RWPE2 (cell line): ENCODE measurements at regions not wholly inside any gene's neighbourhood (a gene's known extent, or its start where the extent isn't known, plus 50 kb on each side); places are given as distances from the start of the nearest gene placed in this dataset.

Experiments used
- ATAC-seq: fragments of 200-7000 bp; cut with Tn5 transposase; 3 replicates; pipeline ENCODE4 v1.9.1; 2021; ENCODE audit warnings: low read depth
- DNase-seq: peaks from one replicate; pipeline ENCODE4 v3.0.0-alpha.2; 2020; ENCODE audit warnings: low spot score
- H3K27ac ChIP-seq: fragments of 450-650 bp; 2 replicates; pipeline ENCODE4 v1.5.1; 2017; ENCODE audit warnings: mild to moderate bottlenecking; ENCODE audit not compliant: poor library complexity, severe bottlenecking
- H3K27me3 ChIP-seq: fragments of 250-450 bp; sonication (Bioruptor Pico); 2 replicates; pipeline ENCODE4 v1.5.1; 2021; ENCODE audit warnings: mild to moderate bottlenecking, moderate library complexity; ENCODE audit not compliant: insufficient read depth, poor library complexity, severe bottlenecking
- H3K36me3 ChIP-seq: fragments of 250-450 bp; sonication (Bioruptor Pico); 2 replicates; pipeline ENCODE4 v1.5.1; 2020; ENCODE audit warnings: low read depth, mild to moderate bottlenecking, moderate library complexity
- H3K4me1 ChIP-seq: fragments of 250-450 bp; sonication (Bioruptor Pico); 2 replicates; pipeline ENCODE4 v1.5.1; 2021; ENCODE audit warnings: mild to moderate bottlenecking, moderate library complexity; ENCODE audit not compliant: insufficient read depth, poor library complexity, severe bottlenecking
- H3K4me3 ChIP-seq: fragments of 250-450 bp; sonication (Bioruptor Pico); 2 replicates; pipeline ENCODE4 v1.5.1; 2021; ENCODE audit warnings: mild to moderate bottlenecking, moderate library complexity; ENCODE audit not compliant: severe bottlenecking
- H3K9me3 ChIP-seq: fragments of 250-450 bp; sonication (Bioruptor Pico); 2 replicates; pipeline ENCODE4 v1.5.1; 2021; ENCODE audit warnings: mild to moderate bottlenecking, moderate library complexity; ENCODE audit not compliant: severe bottlenecking
- TF ChIP-seq, protein P1 (sequence below): fragments of 450-650 bp; IDR thresholded peaks from one replicate; pipeline ENCODE4 v1.5.1; 2017; ENCODE audit warnings: mild to moderate bottlenecking, moderate library complexity; ENCODE audit not compliant: poor library complexity, severe bottlenecking

DNA sequence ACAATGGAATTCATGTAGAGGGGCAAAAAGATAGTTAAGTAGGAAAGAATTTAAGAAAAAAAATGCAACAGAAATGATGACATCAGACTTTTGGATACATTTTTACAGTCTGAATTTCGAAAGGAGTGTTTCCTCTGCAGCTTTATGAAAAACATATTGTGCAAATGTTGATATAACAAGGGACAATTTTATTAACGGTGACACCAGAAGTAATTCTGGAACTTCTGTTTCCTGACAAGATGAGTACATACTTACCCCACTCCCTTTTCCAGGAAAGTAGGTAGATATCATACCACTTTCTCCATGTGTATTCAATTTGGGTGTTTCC, 369.6 kb downstream of the FBXO15 start:
- H3K27me3 ChIP-seq = no peaks in the 10 kb centered on the region
- H3K27ac ChIP-seq = peak overlapping the region; percentile 44
- no peaks in the 10 kb centered on the region for H3K36me3 ChIP-seq
- H3K4me1 ChIP-seq = peaks cover 8% of the 10 kb centered on the region
- no peak for ATAC-seq
- no peak for DNase-seq
- no peak overlapping the region for H3K4me3 ChIP-seq
- TF ChIP-seq, protein P1, sequence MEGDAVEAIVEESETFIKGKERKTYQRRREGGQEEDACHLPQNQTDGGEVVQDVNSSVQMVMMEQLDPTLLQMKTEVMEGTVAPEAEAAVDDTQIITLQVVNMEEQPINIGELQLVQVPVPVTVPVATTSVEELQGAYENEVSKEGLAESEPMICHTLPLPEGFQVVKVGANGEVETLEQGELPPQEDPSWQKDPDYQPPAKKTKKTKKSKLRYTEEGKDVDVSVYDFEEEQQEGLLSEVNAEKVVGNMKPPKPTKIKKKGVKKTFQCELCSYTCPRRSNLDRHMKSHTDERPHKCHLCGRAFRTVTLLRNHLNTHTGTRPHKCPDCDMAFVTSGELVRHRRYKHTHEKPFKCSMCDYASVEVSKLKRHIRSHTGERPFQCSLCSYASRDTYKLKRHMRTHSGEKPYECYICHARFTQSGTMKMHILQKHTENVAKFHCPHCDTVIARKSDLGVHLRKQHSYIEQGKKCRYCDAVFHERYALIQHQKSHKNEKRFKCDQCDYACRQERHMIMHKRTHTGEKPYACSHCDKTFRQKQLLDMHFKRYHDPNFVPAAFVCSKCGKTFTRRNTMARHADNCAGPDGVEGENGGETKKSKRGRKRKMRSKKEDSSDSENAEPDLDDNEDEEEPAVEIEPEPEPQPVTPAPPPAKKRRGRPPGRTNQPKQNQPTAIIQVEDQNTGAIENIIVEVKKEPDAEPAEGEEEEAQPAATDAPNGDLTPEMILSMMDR = no peak
- no peaks in the 10 kb centered on the region for H3K9me3 ChIP-seq

DNA sequence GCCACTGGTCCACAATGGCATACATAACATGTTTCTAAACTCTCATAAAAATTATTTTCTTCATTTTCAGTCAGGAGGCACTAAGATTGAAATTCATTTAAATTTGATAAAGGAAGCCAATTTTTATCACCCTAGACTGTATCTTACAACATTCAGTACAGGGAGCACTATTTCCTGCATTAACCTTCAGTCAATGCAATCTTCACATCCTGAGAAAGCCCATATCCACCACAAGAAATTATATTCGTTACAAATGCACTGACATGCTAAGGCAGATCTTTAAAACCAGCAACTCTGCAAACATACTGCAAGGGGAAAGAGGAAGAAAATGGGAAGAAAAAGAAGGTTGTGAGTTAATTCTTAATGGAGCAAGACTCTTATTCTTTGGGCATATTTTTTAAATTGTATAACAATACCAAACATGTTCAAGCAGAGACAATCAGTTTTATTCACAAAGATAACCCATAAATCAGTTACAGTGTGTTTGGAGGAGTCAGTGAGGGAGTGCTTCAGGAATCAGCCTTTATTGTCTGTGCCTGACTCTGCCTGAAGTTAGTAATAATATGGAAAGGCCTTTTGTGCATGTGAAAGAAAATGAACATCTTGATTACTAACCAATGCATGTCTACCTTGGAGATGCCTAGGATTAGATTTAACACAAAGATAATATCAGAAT, 370.1 kb downstream of the FBXO15 start:
- Histone ChIP-seq H3K36me3 (no peaks in the 10 kb centered on the region), H3K27me3 (no peaks in the 10 kb centered on the region), H3K27ac (peak overlapping the region; percentile 44), H3K4me1 (peaks cover 8% of the 10 kb centered on the region), H3K4me3 (no peak overlapping the region), H3K9me3 (no peaks in the 10 kb centered on the region)
- DNase-seq = no peak
- TF ChIP-seq, protein P1 = no peak
- ATAC-seq = peak; percentile 50; the same call in 1 of the 3 replicates

DNA sequence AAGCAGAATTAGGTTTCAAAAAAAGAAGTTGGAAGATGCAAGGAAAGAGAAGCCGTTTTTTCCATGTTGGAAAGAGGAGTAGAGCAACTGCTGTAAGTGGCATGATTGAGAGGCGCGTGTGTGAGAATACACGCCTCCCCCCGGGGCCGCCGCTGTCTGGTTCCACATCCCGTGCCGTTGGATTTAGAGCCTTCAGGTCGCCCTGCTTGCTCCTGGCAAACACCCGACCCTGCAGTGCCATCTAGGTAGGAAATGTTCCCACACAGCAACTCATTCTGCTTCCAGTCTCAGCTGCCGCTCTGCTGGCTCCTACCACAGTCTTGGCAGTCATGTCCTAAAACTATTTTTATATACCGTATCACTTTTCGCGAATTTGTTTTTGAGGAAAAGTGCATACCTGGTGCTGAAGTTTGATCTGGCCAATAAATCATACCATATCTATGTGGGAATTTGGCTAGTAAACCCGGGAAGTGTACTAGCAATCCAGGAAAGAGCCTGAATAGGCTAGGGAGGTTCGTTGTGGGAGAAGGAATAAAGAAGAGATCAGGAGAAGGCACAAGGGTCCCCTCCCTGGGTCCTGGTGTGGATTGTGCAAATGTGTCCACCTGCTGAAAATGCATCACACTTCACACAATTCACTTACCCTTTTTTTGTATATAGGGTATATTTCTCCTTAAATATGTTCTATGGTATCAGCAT, 372.7 kb downstream of the FBXO15 start:
- no peaks in the 10 kb centered on the region for H3K36me3 ChIP-seq
- H3K27me3 ChIP-seq = no peaks in the 10 kb centered on the region
- ATAC-seq (peak; percentile 94), DNase-seq (peak; percentile 67)
- TF ChIP-seq, protein P1 = peak; percentile 67
- no peak overlapping the region for H3K4me3 ChIP-seq
- H3K4me1 ChIP-seq = peaks cover 8% of the 10 kb centered on the region
- H3K9me3 ChIP-seq = no peaks in the 10 kb centered on the region
- H3K27ac ChIP-seq = no peak overlapping the region

DNA sequence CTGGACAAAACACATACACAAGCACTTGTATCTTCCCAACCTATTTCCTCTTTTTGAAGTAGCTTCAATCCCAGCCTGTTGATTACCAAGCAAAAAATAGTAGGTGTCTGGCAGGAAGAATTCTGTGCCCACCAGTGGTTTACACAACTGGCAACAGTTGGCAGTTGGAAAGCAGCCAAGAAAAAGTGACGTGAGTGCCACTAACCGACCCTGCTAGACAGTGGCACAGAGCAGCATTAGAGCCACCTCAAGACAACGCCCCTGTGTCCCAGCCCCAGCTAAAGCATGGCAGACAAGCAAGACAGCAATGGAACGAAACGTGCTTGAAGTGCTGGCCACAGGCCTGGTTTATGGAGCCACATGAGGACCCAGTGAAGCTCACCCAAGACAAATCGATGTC, 379.6 kb downstream of the FBXO15 start:
- Histone ChIP-seq H3K36me3 (no peaks in the 10 kb centered on the region), H3K4me3 (no peak overlapping the region), H3K4me1 (no peaks in the 10 kb centered on the region), H3K9me3 (no peaks in the 10 kb centered on the region), H3K27me3 (no peaks in the 10 kb centered on the region), H3K27ac (no peak overlapping the region)
- TF ChIP-seq, protein P1 = no peak
- DNase-seq (no peak), ATAC-seq (no peak)
